Kidney (tissue), 13 donors: ENCODE measurements at regions not wholly inside any gene's neighbourhood (a gene's known extent, or its start where the extent isn't known, plus 50 kb on each side); places are given as distances from the start of the nearest gene placed in this dataset.

Experiments
- DNase-seq, 5 donors: peaks; one replicate each; pipeline ENCODE4 v3.0.0-alpha.2; 2013 to 2020
- FAIRE-seq: peaks from 2 replicates; lab custom pipeline; 2012; peaks lifted over from hg19 to GRCh38; lab: Jason Lieb, UNC
- H3K27ac ChIP-seq, 2 donors: one replicate each; pipeline ENCODE4 v1.7.0; 2013; ENCODE audit warnings: low read depth in 2 of 2, low read length in 2 of 2, inconsistent platforms in 1 of 2
- H3K27me3 ChIP-seq: one replicate; pipeline ENCODE4 v1.7.1; 2013; ENCODE audit warnings: low read length, inconsistent platforms; ENCODE audit not compliant: control insufficient read depth, insufficient read depth
- H3K36me3 ChIP-seq, 3 donors: one replicate each; pipeline versions ENCODE4 v1.7.0 to v1.7.1; 2013; ENCODE audit warnings: low read length in 3 of 3, control low read depth in 1 of 3, inconsistent platforms in 1 of 3; ENCODE audit not compliant: insufficient read depth in 3 of 3, control insufficient read depth in 2 of 3
- H3K4me1 ChIP-seq, 3 donors: one replicate each; pipeline versions ENCODE4 v1.7.0 to v1.7.1; 2013; ENCODE audit warnings: low read length in 3 of 3, inconsistent platforms in 1 of 3, low read depth in 1 of 3; ENCODE audit not compliant: control insufficient read depth in 2 of 3, insufficient read depth in 2 of 3
- H3K4me3 ChIP-seq, 3 donors: one replicate each; pipeline versions ENCODE4 v1.7.0 to v1.8.1; 2013; ENCODE audit warnings: low read length in 3 of 3, control low read depth in 1 of 3, inconsistent platforms in 1 of 3
- H3K9ac ChIP-seq, 3 donors: one replicate each; pipeline versions ENCODE4 v1.7.0 to v1.7.1; 2013; ENCODE audit warnings: low read length in 3 of 3, control low read depth in 1 of 3, inconsistent platforms in 1 of 3
- H3K9me3 ChIP-seq, 3 donors: one replicate each; pipeline versions ENCODE4 v1.7.0 to v1.7.1; 2013; ENCODE audit warnings: low read length in 3 of 3, control low read depth in 1 of 3, inconsistent platforms in 1 of 3; ENCODE audit not compliant: control insufficient read depth in 2 of 3, insufficient read depth in 1 of 3
- intact Hi-C: fragments of 100-400 bp; cut with DNase I; formaldehyde crosslinking; loops from one replicate; pipeline ENCODE4 v1.11.1; 2022
- TF ChIP-seq, protein P1 (sequence below): IDR thresholded peaks from 3 replicates; pipeline ENCODE4 v1.5.1; 2012; ENCODE audit warnings: mild to moderate bottlenecking, moderate library complexity, borderline replicate concordance; ENCODE audit not compliant: insufficient read depth; ENCODE audit errors: extremely low read depth
- donor health status: control.
- donor health status: control.
- donor health status: control.
- donor health status: control.
- donor health status: control.
- donor health status: DM: yes; HTN: yes; CAD: no.
- donor health status: Normal renal cell carcinoma (clear cell type).

DNA sequence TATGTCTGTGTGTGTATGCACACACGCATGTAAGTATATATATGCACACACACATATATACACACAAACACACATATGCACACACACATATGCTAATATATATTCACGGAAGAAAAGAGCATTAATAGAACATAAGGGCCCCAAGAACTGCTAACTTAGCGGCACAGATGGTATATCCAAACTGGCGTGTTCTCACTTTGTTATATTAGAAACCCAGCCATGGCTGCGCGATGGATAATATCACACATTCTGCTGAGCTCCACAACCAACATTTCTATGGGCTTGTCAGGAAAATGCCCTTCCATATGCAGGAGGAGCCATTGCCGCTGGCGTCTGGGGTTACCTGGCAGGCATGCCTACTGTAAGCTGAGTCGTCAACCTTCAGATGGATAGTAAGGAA lies 122.1 kb downstream of the TTLL2 start:
- Histone ChIP-seq H3K9me3 (no peaks in the 10 kb centered on the region), H3K36me3 (no peaks in the 10 kb centered on the region), H3K27ac (no peak overlapping the region), H3K27me3 (no peaks in the 10 kb centered on the region), H3K9ac (no peak overlapping the region), H3K4me1 (no peaks in the 10 kb centered on the region), H3K4me3 (no peak overlapping the region)
- FAIRE-seq (no peak), DNase-seq (no peak)
- intact Hi-C loops, result no loop called here
- TF ChIP-seq, protein P1, sequence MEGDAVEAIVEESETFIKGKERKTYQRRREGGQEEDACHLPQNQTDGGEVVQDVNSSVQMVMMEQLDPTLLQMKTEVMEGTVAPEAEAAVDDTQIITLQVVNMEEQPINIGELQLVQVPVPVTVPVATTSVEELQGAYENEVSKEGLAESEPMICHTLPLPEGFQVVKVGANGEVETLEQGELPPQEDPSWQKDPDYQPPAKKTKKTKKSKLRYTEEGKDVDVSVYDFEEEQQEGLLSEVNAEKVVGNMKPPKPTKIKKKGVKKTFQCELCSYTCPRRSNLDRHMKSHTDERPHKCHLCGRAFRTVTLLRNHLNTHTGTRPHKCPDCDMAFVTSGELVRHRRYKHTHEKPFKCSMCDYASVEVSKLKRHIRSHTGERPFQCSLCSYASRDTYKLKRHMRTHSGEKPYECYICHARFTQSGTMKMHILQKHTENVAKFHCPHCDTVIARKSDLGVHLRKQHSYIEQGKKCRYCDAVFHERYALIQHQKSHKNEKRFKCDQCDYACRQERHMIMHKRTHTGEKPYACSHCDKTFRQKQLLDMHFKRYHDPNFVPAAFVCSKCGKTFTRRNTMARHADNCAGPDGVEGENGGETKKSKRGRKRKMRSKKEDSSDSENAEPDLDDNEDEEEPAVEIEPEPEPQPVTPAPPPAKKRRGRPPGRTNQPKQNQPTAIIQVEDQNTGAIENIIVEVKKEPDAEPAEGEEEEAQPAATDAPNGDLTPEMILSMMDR, result no peak

DNA sequence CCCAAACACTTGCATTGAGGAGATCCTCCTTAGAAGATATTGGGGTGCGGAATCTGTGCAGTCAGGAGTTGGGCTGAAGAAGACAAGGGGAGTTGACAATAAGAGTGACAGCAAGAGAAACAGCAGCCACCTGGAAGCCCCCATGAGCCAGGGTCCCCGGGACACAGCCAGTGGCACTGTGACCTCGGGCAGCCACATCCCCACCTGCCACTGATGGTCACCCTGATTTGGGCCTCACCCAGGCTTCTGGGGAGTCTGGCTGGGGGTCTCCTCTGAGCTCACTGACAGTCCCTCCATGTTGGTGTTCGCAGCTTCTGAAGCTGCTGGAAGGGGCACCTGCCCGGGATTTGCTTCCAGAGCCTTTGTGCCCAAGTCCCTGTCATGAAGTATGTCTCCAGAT lies 123.5 kb downstream of the TTLL2 start:
- Histone ChIP-seq H3K27ac (no peak overlapping the region), H3K27me3 (no peaks in the 10 kb centered on the region), H3K4me3 (no peak overlapping the region), H3K9ac (no peak overlapping the region), H3K36me3 (no peaks in the 10 kb centered on the region), H3K9me3 (no peaks in the 10 kb centered on the region), H3K4me1 (no peaks in the 10 kb centered on the region)
- intact Hi-C loops, result no loop called here
- FAIRE-seq (no peak), DNase-seq (no peak)
- TF ChIP-seq, protein P1, result no peak

DNA sequence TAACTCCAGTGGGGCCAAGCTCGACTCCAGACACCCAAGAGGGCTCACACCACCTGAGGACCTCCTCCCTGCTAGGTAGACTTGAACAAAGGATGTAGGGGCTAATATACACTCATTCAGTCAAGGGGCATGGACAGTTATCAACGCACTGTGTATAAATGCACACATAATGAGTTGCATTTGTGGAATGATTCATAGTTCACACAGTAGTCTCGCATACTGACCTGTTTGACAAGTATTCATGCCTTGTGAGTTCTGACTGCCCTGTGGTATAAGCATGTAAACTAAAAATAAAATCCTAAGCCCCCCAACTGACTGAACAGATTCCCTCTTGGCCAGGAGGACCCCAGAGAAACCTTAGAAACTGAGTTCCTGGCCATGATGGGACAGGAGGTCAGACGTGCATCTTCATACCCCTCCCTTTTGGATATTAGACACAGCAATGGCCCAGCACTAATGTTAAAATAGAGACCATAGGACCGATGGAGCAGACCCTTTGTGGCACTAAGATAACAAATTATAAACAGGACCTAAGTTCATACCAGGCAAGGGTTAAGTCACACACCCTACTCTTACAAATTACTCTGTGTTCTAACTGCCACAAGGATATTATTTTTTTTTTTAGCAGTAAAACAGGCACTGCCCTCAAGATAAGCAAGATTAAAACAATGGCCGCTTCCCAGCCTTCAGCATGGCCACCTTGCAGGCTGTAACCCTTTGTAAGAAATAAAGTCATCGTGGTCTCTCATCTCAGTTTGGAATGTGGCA lies 124.4 kb downstream of the TTLL2 start:
- Histone ChIP-seq H3K9ac (no peak overlapping the region), H3K4me3 (no peak overlapping the region), H3K27ac (no peak overlapping the region), H3K27me3 (no peaks in the 10 kb centered on the region), H3K36me3 (no peaks in the 10 kb centered on the region), H3K4me1 (no peaks in the 10 kb centered on the region), H3K9me3 (no peaks in the 10 kb centered on the region)
- DNase-seq (no peak), FAIRE-seq (no peak)
- TF ChIP-seq, protein P1, result no peak
- intact Hi-C loops, result no loop called here
